HepG2 (cell line): ENCODE measurements at regions not wholly inside any gene's neighbourhood (a gene's known extent, or its start where the extent isn't known, plus 50 kb on each side); places are given as distances from the start of the nearest gene placed in this dataset.

Experiments used
- ATAC-seq: fragments of 200-7000 bp; cut with Tn5 transposase; 3 replicates; pipeline ENCODE4 v1.9.1; 2020; ENCODE audit warnings: mild to moderate bottlenecking, moderate library complexity
- BruUV-seq: library from RNA; stranded (reverse); fragments of 400-500 nt; replicated peaks from 2 replicates; lab custom pipeline; 2021; lab: Mats Ljungman, UMichigan
- CTCF ChIA-PET: fragments of 300-600 bp; formaldehyde crosslinking; extraction: SDS; loops from one replicate; lab custom pipeline; 2021; ENCODE audit warnings: low total read pairs, inconsistent platforms, low intra/inter-chr PET ratio; lab: Yijun Ruan, JAX
- POLR2A ChIA-PET: fragments of 350-600 bp; sonication (Branson Sonifier 250); formaldehyde crosslinking; loops from one replicate; lab custom pipeline; 2020; ENCODE audit warnings: antibody characterized with exemption, inconsistent platforms; lab: Yijun Ruan, JAX
- DNase-seq: peaks from one replicate; pipeline ENCODE4 v3.0.0-alpha.2; 2015; ENCODE audit warnings: low spot score
- FAIRE-seq: peaks from 3 replicates; lab custom pipeline; 2011; peaks lifted over from hg19 to GRCh38; lab: Jason Lieb, UNC
- H2AFZ ChIP-seq: one replicate; pipeline ENCODE4 v1.6.1; 2011; ENCODE audit warnings: low read length, inconsistent platforms
- H3K27ac ChIP-seq: fragments of 300-600 bp; 3 replicates; pipeline ENCODE4 v1.8.0; 2011; ENCODE audit warnings: mixed run types, mild to moderate bottlenecking, mixed read lengths, low read length, inconsistent platforms; ENCODE audit not compliant: insufficient read depth; ENCODE audit errors: extremely low read length
- H3K27me3 ChIP-seq, 2 experiments: fragments of 200-600 bp in 1 of 2; 2 replicates in 1 of 2; 3 replicates in 1 of 2; pipeline versions ENCODE4 v1.6.0 to v1.8.0; 2011; ENCODE audit warnings: low read length in 2 of 2, mild to moderate bottlenecking in 2 of 2, moderate library complexity in 2 of 2, inconsistent platforms in 1 of 2; ENCODE audit not compliant: insufficient read depth in 2 of 2, control insufficient read depth in 1 of 2
- H3K36me3 ChIP-seq, 2 experiments: fragments of 200-600 bp in 1 of 2; replicated peaks in 1 of 2; 2 replicates in 1 of 2; 3 replicates in 1 of 2; pipeline versions ENCODE4 v1.5.1 to v1.8.0; 2011; ENCODE audit warnings: low read length in 2 of 2, inconsistent platforms in 1 of 2; ENCODE audit not compliant: insufficient read depth in 2 of 2, control insufficient read depth in 1 of 2
- H3K4me1 ChIP-seq: 2 replicates; pipeline ENCODE4 v1.5.1; 2012; ENCODE audit warnings: low read length, inconsistent platforms; ENCODE audit not compliant: insufficient read depth
- H3K4me2 ChIP-seq: 2 replicates; pipeline ENCODE4 v1.6.0; 2011; ENCODE audit warnings: low read depth, low read length, inconsistent platforms
- H3K4me3 ChIP-seq, 3 experiments: fragments of 200-600 bp in 1 of 3; sonication (generic), shearing (Covaris generic) in 1 of 3; replicated peaks in 1 of 3; 2 replicates each; pipeline ENCODE4 v1.5.1; 2011 to 2016; ENCODE audit warnings: low read length in 3 of 3, inconsistent platforms in 2 of 3, low read depth in 2 of 3, mild to moderate bottlenecking in 2 of 3, control low read depth in 1 of 3, mixed read lengths in 1 of 3; ENCODE audit not compliant: insufficient read depth in 1 of 3
- H3K79me2 ChIP-seq: one replicate; pipeline ENCODE4 v1.6.1; 2011; ENCODE audit warnings: low read length, inconsistent platforms; ENCODE audit not compliant: insufficient read depth
- H3K9ac ChIP-seq: 2 replicates; pipeline ENCODE4 v1.6.0; 2011; ENCODE audit warnings: mild to moderate bottlenecking, low read depth, low read length, inconsistent platforms; ENCODE audit not compliant: insufficient read depth
- H3K9me3 ChIP-seq: 2 replicates; pipeline ENCODE4 v1.5.1; 2012; ENCODE audit warnings: mild to moderate bottlenecking, low read length
- H4K20me1 ChIP-seq: 2 replicates; pipeline ENCODE4 v1.6.0; 2011; ENCODE audit warnings: inconsistent platforms, mild to moderate bottlenecking, low read length, moderate library complexity; ENCODE audit not compliant: insufficient read depth
- DMTF1 ChIP-seq: sonication (generic); formaldehyde crosslinking; IDR thresholded peaks from 2 replicates; pipeline ENCODE4 v1.4.0; 2020; ENCODE audit warnings: mild to moderate bottlenecking, missing genetic modification reagents
- HIVEP1 ChIP-seq: sonication (generic); formaldehyde crosslinking; IDR thresholded peaks from 2 replicates; pipeline ENCODE4 v1.4.0; 2020; ENCODE audit warnings: mild to moderate bottlenecking, missing genetic modification reagents
- HNRNPL ChIP-seq: fragments of 200-400 bp; formaldehyde crosslinking; IDR thresholded peaks from 2 replicates; pipeline ENCODE4 v1.6.1; 2017; ENCODE audit warnings: mild to moderate bottlenecking, low read depth, low read length
- KDM2A ChIP-seq: sonication (generic); formaldehyde crosslinking; IDR thresholded peaks from 2 replicates; pipeline ENCODE4 v1.4.0; 2020; ENCODE audit warnings: low read depth, missing genetic modification reagents, borderline replicate concordance
- KLF13 ChIP-seq: sonication (generic); formaldehyde crosslinking; IDR thresholded peaks from 2 replicates; pipeline ENCODE4 v1.4.0; 2020; ENCODE audit warnings: mild to moderate bottlenecking, missing genetic modification reagents
- MBD4 ChIP-seq: IDR thresholded peaks from 2 replicates; pipeline ENCODE4 v1.6.1; 2012; ENCODE audit warnings: low read length, inconsistent platforms, borderline replicate concordance
- MBNL3 ChIP-seq: fragments of 250-450 bp; sonication (Bioruptor Pico); conservative IDR thresholded peaks from 2 replicates; pipeline ENCODE4 v1.8.0; 2022; ENCODE audit warnings: mild to moderate bottlenecking, inconsistent platforms
- MED1 ChIP-seq: sonication (generic); formaldehyde crosslinking; IDR thresholded peaks from 2 replicates; pipeline ENCODE4 v1.4.0; 2020; ENCODE audit warnings: missing genetic modification reagents
- POGK ChIP-seq: sonication (generic); formaldehyde crosslinking; conservative IDR thresholded peaks from 2 replicates; pipeline ENCODE4 v1.8.0; 2022; ENCODE audit warnings: mild to moderate bottlenecking, moderate library complexity, missing genetic modification reagents
- RFXAP ChIP-seq: sonication (generic); formaldehyde crosslinking; IDR thresholded peaks from 2 replicates; pipeline ENCODE4 v1.4.0; 2020; ENCODE audit warnings: missing genetic modification reagents, borderline replicate concordance
- SIX1 ChIP-seq: sonication (generic); formaldehyde crosslinking; IDR thresholded peaks from 2 replicates; pipeline ENCODE4 v1.4.0; 2020; ENCODE audit warnings: missing genetic modification reagents, borderline replicate concordance
- SRSF4 ChIP-seq: fragments of 200-400 bp; formaldehyde crosslinking; IDR thresholded peaks from one replicate; pipeline ENCODE4 v1.6.1; 2018; ENCODE audit warnings: mild to moderate bottlenecking, low read depth, low read length, moderate library complexity; ENCODE audit not compliant: poor library complexity, severe bottlenecking
- TERF1 ChIP-seq: sonication (generic); formaldehyde crosslinking; IDR thresholded peaks from 2 replicates; pipeline ENCODE4 v1.8.0; 2022; ENCODE audit warnings: mild to moderate bottlenecking, missing genetic modification reagents, moderate library complexity
- THAP9 ChIP-seq: sonication (generic); formaldehyde crosslinking; IDR thresholded peaks from 2 replicates; pipeline ENCODE4; 2020; ENCODE audit warnings: missing genetic modification reagents, mild to moderate bottlenecking, borderline replicate concordance
- ZFYVE20 ChIP-seq: sonication (generic); formaldehyde crosslinking; IDR thresholded peaks from 2 replicates; pipeline ENCODE4 v1.8.0; 2023; ENCODE audit warnings: low read depth, mild to moderate bottlenecking, moderate library complexity, missing genetic modification reagents, borderline replicate concordance
- ZNF333 ChIP-seq: sonication (generic); formaldehyde crosslinking; IDR thresholded peaks from 2 replicates; pipeline ENCODE4 v1.4.0; 2020; ENCODE audit warnings: mild to moderate bottlenecking, missing genetic modification reagents, borderline replicate concordance
- ZNF557 ChIP-seq: sonication (generic); formaldehyde crosslinking; IDR thresholded peaks from 2 replicates; pipeline ENCODE4 v1.4.0; 2020; ENCODE audit warnings: missing genetic modification reagents
- ZNF607 ChIP-seq: sonication (generic); formaldehyde crosslinking; IDR thresholded peaks from 2 replicates; pipeline ENCODE4 v1.5.1; 2020; ENCODE audit warnings: missing genetic modification reagents, mild to moderate bottlenecking, borderline replicate concordance
- WGBS: methylation state at CpG from one replicate; pipeline ENCODE4 v1.1.6; 2017; ENCODE audit warnings: low lambda C conversion rate; 5-methylcytosine and 5-hydroxymethylcytosine counted together
- in situ Hi-C: cut with HindIII; loops from 2 replicates; pipeline ENCODE4 v1.10.0; 2017; ENCODE audit warnings: low pct_unique_long_range_greater_than_20kb; ENCODE audit not compliant: extremely low pct_ligation_motif_present
- intact Hi-C: fragments of 100-400 bp; cut with micrococcal nuclease; formaldehyde crosslinking; loops from one replicate; pipeline ENCODE4 v1.10.0; 2022; ENCODE audit not compliant: unreplicated experiment

GRCh38 chr4:17427991-17428390 lies 83.9 kb downstream of the QDPR start:
- no peak for FAIRE-seq
- BruUV-seq = no TSS peak
- no peak overlapping the region for H2AFZ ChIP-seq
- no peaks in the 10 kb centered on the region for H3K4me1 ChIP-seq
- POLR2A ChIA-PET = no interaction called here
- intact Hi-C loops = no loop called here
- H3K4me2 ChIP-seq = no peak overlapping the region
- no peaks in the 10 kb centered on the region for H4K20me1 ChIP-seq
- 22% methylated on average over 3 of the region's 4 CpGs for WGBS
- no peak for ATAC-seq
- H3K9me3 ChIP-seq = no peaks in the 10 kb centered on the region
- in situ Hi-C loops = no loop called here
- no peak overlapping the region for H3K9ac ChIP-seq
- H3K36me3 ChIP-seq = no peaks in the 10 kb centered on the region
- no peak for DNase-seq
- peaks cover 0 to 10% of the 10 kb centered on the region in 2 experiments; a peak in 2 of 5 replicates for H3K27me3 ChIP-seq
- no peak overlapping the region for H3K27ac ChIP-seq
- TF ChIP-seq MBD4 (no peak), HNRNPL (no peak), ZNF557 (CRISPR knock-in tag) (no peak), HIVEP1 (no peak), SIX1 (CRISPR knock-in tag) (no peak), MED1 (CRISPR knock-in tag) (no peak), POGK (no peak), ZNF607 (no peak), RFXAP (CRISPR knock-in tag) (no peak), KDM2A (CRISPR knock-in tag) (no peak), MBNL3 (CRISPR knock-in tag) (no peak), DMTF1 (no peak), SRSF4 (no peak), THAP9 (CRISPR knock-in tag) (no peak), ZNF333 (CRISPR knock-in tag) (no peak), ZFYVE20 (CRISPR knock-in tag) (no peak), KLF13 (no peak), TERF1 (CRISPR knock-in tag) (no peak)
- H3K79me2 ChIP-seq = no peaks in the 10 kb centered on the region
- CTCF ChIA-PET = no interaction called here
- H3K4me3 ChIP-seq = no peak overlapping the region
